Stimulated activated CD8-positive, alpha-beta memory T cell treated with anti-CD3 and anti-CD28 coated beads, Interleukin-12 subunit alpha, Interleukin-12 subunit beta, amount 100 ng/mL, for 1 hour (primary cell): ENCODE measurements at regions not wholly inside any gene's neighbourhood (a gene's known extent, or its start where the extent isn't known, plus 50 kb on each side); places are given as distances from the start of the nearest gene placed in this dataset.

Source experiments
- DNase-seq: peaks from one replicate; pipeline ENCODE4 v3.0.0-alpha.2; 2020; ENCODE audit warnings: low read depth

DNA sequence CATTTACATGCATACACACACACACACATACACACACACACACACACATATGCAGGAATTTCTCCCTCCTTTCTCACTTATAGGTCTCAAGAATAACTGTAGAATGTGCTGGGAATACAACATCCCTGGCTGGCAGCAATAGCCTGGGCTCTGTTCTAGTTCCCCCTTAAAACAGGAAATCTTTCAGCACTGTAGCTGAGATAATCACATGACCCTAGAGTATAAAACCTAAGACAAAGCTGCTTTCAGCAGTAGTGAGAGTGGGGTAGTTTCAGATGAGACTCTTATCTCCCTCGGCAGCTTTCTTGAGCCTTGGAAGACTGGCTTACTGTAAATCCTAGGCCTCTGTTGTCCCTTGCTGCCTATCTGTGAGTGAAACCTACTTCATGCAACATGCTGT lies 137.4 kb upstream of the AKR1E2 start:
- no peak for DNase-seq

DNA sequence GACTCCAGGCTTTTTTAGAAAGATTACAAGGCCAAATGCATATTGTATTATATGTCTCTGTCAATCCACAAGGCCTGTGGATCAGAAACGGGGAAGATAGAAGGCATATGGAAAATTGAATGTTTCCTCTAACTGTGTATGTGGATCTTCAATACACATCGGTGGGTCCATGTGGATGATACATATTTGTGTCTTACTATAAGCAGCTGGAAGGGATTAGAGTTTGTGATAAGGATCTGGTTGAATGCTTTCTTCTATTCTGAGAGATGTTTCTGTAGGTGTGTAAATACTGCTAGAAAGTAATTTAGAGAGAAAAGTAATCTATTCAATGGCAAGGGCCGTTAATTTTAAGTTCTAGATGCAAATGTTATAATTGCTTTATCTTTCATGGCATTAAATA lies 137.8 kb upstream of the AKR1E2 start:
- DNase-seq = no peak

DNA sequence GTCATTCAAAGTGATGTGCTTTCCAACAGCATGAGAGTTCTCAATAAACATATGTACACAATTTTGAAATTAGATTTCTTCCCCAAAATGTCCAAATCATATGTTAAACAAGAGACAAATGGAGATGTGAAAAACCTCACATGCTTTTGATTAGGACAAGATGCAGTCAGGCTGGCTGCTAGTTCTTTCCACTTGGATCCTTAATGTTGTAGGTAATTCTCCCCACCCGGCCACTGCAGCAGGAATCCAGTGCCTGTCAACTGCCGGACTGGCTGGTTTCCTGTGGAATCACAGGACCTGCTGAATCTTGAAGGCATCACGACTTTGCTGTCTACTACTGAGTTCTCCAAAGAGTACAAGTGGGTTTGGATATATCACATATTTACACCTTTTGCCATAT lies 138.6 kb upstream of the AKR1E2 start:
- no peak for DNase-seq

DNA sequence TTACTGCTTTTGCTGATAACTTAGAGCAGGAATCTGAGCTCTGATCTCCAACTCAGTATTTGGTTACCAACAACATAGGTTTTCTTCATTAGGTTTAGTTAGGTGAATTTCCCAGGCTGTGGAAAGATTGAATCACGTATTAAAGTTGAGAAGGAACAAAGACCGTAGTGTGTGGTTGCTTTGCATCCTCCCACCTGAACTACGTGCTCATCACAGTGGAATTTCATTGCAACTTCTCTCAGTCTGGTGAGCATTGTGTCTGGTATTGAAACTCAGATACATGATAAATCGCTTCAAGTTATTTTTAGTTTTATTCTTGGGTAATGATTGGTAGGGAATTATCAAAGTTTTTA lies 139.4 kb upstream of the AKR1E2 start:
- DNase-seq = no peak

DNA sequence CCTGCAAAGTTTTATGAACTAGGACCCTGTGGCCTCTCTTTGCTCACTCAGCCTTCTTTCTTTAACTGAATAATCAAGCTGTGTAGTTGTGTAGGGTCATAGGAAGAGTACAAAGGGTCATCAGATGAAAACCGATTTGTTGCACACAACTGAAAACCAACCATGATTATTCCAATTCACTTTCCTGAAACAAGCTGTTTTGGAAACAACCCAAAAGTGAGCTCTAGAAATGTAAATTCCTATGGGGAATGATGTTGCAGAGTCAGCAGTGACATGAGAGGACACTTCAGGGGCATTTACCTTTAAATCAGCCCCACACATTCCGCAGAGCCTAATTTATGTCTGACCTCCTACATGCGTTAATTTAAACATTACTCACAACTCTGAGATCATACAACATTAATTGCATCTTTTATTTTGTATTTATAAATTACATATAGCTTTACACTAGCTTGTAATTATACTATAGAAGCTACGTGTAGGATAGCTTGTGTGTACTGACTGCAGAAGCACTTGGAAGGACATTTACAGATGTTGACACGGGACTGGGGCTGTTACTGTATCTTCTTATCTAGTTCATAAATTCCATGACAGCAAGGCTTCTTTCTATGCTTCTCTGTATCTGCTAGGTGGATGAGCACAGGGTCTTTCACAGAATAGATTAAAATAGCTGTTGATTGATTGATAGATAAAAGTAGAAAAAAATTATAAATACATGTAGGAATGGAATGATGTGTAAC lies 139.9 kb upstream of the AKR1E2 start:
- no peak for DNase-seq

DNA sequence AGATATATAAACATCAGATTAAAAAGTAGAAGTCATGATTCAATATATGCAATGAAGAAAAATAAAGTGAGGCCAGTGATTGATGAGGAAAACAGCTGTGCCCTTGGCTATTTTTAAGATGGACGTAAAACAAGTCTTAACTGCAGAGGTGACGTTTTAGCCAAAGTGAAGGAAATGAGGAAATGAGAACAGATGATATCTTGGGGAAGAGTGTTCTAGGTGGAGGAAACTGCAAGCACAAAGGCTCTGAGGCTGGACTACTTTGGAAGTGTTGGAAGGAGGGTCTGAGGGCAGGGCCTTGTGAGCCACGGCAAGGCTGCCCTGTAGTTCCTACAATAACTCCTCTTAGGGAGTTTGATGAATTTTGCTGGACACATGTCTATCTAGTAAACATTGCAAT lies 140.5 kb upstream of the AKR1E2 start:
- no peak for DNase-seq

DNA sequence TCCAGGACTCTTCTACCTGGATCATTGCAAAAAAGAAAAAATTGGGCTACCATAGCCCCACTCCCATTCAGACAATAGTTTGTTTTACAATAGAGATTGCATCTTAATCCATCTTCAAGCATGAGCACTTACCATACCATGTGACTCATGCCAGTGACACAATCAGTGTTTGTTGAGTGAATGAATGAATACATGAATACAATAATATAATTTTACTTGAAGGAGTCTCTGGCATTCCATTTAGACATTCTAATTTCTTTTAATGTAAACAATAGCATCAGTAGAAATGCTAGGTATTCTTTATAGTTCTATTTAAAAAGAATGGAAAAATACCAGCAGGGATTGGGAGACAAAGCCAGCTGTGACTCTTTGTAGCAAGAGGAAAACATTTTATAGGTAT lies 141.6 kb upstream of the AKR1E2 start:
- DNase-seq = no peak

DNA sequence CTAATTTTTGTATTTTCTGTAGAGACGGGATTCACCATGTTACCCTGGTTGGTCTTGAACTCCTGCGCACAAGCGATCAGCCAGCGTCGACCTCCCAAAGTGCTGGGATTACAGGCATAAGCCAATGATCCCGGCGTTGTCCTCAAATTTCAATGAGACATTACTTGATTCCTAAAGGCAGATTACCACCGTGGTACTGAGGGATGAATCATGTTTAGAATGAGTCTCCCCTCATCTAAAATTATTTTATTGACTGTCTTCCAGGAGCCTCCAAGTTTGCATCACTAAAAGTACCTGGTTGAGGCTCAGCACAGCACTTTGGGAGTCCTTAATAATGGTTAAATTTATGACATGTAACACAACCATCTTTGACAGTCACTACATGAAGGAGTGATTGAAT lies 142.2 kb upstream of the AKR1E2 start:
- DNase-seq = no peak

DNA sequence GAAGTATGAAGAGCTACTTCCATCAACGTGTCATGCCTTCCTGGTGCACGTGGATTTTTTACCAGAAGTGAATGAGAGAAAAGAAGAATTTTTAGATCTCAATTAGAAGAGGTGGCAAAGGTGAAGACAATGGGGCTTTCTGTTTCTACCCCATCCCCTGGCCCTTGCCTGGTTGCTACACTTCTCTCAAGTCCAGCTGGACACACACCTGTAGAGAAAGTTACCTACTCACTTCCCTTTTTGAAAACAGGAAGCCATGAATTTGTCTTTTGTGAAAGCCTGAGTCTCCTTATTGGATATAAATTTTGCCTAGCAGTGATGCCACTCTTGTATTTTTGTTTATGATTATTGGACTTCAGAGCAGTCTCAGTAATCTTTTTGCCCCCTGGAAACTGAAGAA lies 142.9 kb upstream of the AKR1E2 start:
- no peak for DNase-seq

DNA sequence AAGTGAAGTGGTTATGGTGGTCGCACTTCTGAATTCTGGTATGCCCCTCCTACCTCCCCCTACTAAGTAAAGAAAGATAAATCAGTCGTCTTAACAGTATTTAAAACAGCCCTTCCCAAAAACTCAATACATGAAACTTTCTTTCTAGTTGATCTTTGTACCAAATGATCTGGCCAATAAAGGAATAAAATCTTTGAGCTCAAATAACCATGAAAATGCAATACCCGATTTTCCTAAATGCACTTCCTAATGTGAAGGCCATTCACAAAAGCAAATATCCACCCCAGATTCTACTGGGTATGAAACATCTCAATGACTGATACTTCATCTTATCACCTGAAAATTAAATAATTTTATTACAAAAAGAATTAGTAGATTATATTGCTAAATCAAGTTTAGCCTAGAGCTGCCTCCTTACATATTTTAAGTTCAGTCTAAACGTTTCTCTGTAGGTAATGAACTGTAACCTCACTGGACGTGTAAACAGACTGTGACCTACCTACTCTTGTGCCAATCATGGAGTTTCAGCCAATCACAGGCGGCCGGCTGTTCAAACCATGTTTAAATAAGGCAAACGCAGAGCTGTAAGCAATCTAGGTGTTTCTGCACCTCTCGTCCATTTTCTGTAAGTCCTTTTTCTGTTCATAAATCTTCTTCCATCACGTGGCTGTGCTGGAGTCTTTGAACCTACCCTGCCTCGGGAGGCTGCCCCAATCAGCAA lies 146.9 kb upstream of the AKR1E2 start:
- DNase-seq = no peak

DNA sequence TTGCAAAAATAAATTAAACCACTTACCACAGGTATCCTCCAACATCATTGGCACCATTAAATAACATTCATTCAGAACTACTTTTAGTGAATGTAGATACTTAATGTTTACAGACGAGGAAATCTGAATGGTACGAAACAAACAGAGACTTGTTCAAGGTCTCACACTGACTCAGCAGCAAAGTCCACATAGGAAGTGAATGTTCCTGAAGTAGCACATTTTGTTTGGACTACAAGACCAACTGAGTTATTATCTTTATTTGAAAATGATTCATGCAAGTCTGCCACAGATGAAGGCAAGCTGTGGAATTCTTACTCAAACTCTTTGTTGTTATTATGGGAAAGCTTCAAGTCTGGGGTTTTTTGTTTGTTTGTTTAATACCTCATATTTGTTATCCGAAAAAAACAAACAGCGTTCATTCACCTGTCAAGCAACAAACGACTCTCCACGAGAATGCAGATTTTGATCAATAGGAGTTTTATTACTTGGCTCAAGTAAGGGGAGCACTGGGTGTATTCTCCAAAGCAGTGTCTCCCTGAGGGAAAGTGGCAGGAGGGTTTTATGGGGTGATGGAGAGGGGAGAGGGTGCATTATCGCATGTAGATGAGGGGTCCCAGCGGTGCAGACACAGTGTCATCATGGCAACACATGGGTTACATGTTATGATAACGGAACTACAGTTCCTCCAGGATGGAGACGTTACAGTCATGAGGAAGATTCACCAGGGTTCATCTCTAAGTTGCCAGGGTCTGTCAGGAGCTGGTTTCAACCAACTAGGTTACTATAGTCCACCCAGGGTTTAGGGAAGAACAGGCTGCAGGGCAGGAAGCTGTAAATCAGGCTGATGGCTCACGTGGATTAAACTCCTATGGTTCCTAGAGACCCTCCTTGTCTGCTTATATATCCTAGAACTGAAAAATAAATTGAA lies 147.7 kb upstream of the AKR1E2 start:
- DNase-seq = no peak

DNA sequence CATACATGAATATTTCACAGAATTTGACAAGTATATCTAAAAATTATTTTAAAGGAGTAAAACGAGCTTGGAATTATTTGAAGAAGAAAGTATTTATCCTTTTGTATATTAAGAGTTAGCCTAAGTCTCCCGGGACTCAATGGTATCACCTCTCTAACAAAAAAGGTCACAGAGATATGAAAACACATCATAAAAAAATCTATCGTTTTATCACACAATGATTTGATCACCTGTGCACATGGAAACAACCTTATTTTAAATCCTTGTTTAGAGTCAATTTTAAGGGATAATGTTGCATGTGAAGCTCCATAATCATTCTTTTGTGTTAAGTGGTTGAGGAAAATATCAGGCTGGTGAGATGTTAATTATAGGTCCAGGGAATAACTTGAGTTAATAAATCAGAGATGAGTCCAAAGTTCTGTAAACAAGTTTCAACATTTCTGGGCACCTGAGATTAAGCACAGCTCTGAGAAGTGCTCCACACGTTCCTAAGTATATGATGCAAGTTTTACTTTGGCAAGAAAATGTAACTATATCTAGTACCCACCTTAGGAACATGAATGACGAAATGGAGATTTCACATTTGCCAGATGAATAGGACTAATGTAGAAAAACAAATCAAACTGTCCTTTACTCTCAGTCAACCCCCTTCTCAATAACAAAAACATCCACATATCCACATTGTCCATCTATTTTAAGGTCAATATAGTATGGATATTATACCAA lies 148.5 kb upstream of the AKR1E2 start:
- no peak for DNase-seq

DNA sequence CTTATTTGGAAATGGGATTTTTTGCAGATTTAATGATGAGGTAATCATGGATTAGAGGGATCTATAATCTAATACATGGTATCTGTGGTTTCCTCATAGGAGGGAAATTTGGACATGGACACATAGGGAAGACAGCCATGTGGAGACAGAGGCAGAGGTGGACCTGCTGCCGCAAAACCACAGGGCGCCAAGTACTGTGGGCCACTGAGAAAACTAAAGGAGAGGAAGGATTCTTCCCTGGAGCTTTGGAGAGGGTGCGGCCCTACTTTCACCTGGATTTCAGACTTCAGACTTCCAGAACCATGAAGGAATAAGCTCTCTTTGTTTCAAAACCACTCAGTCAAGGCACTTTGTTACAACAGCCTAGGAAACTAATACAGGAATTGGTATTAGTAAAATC lies 149.4 kb upstream of the AKR1E2 start:
- no peak for DNase-seq

DNA sequence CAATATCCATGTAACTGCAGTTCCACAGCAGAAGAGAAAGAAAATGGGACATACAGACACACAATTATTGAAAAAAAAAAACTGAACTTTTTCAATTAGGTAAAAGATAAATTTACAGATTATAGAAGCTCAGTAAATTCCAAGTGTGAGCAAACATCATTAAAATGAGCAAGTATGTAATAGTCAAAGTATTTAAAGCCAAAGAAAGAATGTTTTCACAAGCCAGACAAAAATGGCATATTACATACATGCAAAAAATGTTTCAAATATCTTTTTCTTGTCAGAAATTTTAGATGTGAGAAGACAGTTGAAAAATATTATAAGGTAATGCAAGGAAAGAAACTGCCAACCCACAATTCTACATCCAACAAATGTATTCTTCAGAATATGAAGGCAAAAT lies 150.2 kb upstream of the AKR1E2 start:
- no peak for DNase-seq

DNA sequence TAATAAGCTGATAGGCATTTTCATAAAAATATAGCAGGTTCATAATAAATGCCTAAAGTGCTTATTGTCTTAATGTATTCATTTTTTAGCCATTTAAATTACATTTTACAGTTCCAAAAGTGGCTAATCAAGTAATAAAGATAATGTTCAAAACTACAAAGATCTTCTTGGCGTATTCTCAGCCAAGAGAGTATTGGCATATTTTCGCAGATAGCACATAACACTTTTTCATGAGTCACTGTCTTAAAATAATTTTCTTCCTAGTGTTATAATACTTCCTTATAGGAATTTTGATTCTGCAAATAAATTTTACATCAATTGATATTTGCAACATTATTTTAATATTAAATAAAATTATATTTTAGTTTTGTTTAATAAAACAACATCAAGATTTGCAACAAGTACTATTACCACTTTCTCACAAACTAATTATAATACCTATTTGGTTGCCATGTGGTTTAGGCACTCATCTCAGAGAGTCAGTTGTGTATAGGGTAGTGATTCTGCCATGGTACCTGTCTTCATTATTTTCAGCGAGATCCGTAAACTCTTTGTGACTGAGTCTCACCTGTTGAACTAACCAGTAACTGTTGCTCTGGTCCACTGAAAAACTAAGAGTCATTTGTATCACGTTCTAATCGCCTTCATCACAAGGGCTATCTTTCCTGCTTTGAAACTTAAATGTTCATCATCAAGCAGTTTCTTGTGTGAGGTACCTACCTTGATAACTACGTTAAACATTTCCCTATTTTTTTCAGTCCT lies 152.5 kb upstream of the AKR1E2 start:
- DNase-seq = no peak

DNA sequence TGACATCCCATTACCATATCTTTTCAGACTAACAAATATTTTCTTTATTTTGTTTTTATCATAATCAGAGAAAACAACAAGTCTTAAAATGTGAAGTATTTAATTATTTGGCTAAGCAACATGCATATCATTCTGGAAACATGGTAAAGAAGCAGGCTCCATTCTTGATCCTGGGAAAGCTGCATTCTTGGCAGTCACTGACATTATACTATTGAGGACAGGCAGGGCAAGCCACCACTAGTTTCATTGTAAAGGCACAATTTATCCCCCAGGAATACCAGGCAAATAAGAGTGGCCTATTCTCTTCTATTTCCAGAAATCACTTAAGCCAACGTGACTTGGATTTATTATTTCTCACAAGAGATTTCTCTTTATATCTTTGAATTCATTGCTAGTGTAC lies 153.8 kb upstream of the AKR1E2 start:
- no peak for DNase-seq

DNA sequence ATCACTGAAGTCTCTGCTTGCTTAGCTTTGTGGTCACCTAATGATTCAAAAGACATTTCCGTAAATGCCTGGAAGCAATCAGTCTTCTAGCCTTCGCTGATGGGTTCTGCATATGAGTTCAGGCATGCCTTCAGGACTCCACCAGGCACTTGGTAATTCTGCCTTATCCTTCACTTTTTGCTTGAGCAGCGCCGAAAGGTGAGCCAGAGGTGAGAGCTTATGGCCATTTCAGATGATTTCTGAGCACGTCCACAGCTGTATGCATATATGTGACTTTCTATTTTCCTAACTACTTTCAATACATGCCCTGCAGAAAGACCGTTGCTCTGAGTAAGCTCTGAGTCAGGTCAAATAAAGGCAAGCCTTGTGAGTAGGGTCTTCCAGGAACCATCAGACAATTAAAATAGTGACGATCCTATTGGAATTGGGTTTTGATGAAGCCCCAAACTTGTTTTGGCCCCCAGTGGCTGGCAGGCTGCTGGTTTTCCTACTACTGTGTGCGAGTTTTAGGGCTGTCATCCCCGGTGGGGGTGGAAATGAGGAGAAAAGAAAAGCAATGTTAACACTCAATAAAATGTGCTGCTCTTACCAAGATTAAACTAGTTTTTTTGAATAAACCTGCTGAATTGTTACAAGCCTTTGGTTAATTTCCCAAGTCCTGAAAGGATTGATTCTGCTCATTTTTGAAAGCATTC lies 154.4 kb upstream of the AKR1E2 start:
- DNase-seq = no peak

DNA sequence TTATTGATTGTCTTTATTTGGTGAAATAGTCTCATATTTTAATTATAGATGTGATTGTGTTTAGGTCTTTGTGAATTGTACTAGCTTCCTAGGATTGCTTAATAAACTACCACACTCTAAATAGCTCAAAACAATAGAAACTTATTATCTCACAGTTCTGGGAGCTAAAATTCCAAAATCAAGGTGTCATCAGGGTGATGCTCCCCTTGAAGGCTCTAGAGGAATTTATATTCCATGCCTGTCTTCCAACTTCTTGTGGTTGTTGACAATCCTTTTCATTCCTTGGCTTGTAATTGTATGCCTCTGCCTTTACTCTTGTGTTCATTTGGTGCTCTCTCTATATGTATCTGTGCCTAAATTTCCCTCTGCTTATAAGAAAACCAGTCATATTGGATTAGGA lies 155.3 kb upstream of the AKR1E2 start:
- no peak for DNase-seq

DNA sequence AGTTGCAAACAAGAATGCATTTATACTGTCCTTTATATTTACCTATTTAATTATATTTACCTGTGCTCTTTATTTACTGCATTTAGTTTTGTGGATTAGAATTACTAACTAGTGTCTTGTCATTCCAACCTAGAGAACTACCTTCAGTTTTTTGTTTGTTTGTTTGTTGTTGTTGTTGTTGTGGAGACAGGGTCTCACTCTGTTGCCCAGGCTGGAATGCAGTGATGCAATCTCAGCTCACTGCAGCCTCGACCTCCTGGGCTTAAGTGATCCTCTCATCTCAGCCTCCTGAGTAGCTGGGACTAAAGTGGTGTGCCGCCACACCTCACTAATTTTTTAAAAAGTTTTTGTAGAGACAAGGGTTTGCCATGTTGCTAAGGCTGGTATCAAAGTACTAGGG lies 156.4 kb upstream of the AKR1E2 start:
- no peak for DNase-seq

DNA sequence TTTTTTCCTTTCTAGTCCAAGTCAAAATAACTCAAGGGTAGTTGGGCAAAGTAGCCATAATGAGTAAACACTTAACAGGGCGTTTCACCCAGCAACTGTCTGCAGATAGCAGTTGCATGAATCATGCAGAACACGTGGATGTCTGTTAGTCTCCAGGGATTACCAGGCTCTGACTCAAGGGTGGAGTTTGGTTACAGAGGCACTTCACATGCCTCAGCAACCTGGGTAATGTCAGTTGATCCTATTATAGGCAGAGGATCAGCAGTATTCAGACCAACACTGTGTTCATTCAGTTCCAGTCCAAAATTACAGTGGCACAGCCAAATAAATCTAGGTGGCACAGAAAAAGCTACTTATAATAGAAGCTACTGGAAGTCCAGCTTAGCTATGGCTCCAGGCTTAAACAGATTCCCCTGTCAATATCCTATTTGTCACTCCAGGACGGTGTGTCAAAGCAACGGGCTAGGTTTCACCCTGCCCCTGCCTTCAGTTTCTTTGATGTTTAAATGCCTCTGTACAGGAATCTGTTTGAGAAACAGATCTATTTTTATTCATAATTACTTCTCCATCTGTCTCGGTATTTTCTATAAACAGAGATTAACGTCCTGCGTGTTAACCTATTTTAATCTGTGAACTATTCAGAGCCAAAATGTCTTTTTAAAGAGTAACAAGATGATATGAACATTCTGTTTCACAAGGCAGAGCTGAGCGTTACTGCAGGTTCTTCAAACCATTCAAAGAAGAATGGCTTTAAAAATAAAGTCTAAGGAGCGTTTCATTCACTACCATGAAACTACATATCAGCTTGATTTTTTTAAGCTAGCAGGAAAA lies 162.6 kb upstream of the AKR1E2 start:
- no peak for DNase-seq
